GM12872 (cell line): ENCODE measurements at regions not wholly inside any gene's neighbourhood (a gene's known extent, or its start where the extent isn't known, plus 50 kb on each side); places are given as distances from the start of the nearest gene placed in this dataset.

ENCODE experiments used
- CTCF ChIP-seq: IDR thresholded peaks from 3 replicates; pipeline ENCODE4 v1.5.1; 2011; ENCODE audit warnings: low read depth, mild to moderate bottlenecking, low read length, moderate library complexity; ENCODE audit not compliant: insufficient read depth

DNA sequence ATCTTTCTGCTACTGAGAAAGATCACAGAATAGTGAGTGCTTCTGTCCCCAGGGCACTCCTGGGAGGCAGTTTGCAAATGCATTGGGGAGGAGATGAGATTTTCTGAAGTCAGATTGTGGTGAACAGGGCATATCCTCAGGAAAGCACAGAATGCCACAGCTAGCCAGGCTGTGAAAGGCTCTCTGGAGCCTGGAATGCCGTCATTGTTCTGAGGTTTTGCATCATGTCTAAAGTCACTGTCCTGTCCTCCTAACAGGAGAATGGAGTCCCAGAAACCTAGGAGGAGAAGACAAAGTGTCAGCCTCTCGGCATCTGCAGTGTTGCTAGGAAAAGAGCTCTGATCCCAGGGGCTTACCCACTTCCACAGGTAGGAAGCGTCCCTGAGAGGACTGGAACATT, 69.2 kb upstream of the IGFBP3 start:
- TF ChIP-seq CTCF, result no peak

GRCh38 chr7:45988405-45989057, 67.5 kb upstream of the IGFBP3 start:
- TF ChIP-seq CTCF, result no peak

GRCh38 chr7:45987521-45988290, 66.6 kb upstream of the IGFBP3 start:
- no peak for TF ChIP-seq CTCF

DNA sequence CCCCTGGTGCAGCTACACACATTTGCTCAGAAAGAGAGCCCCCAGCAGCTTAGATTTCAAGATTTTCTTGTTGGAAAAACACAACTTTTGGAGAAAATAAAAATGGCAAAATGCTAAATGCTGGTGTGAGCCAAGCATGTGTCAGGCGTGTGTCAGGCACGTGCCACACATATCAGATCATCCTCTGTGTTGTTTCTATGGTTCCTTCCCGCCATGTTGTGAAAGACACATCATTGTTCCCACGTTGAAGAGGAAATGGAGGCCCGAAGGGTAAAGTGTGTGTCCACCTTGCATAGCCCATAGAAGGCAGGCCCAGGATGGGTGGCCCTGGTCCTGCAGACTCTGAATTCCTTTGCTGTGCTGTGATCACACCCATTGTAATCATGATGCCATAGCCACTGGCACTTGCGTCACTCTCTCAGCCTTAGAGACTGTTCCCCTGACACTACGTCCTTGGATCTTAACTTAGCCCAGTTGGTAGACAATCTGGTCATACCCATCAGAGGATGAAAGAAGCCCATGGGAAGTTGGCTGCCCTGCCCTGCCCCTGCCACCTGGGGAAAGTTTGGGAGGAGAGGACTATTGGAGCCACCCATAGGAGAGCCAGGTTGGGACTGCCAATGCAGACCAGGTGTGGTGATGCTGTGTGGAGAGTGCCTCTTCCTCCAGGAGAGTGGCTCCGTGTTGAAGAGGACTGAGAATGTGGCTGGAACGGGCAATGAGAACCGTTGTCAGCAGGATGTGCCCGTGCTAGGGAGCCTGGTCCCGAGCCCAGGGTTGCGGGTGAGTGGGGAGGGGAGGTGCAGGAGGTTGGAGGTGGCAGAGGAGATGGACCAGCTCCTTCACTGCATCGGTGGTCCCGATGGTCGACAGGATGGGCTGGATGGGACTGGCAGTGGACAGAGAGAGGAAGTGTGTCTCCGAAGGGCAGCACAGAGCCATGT, 65.6 kb upstream of the IGFBP3 start:
- TF ChIP-seq CTCF, result no peak

DNA sequence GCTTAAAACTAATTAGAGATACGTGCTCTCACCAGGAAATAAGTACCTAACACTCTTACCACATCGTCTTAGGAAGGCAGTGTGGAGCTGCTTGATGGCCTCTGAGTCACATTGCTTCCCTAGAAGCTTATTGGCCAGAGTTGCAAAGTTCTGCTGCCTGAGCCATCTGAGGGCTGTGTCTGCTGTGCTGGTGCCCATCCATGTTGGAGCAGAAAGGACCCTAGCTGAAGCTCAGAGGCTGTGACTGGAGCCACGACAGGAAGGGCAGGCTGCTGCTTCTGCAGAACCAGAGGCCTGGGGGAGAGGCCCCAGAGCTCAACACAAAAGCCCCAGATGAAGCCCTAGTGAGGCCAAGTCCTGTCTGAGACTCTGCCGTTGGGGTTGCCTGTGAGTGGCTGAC, 64.8 kb upstream of the IGFBP3 start:
- no peak for TF ChIP-seq CTCF

GRCh38 chr7:45984386-45985295, 63.6 kb upstream of the IGFBP3 start:
- TF ChIP-seq CTCF, result peak; percentile 18; the same call in 1 of the 3 replicates
